OCI-LY3 (cell line): ENCODE measurements at regions not wholly inside any gene's neighbourhood (a gene's known extent, or its start where the extent isn't known, plus 50 kb on each side); places are given as distances from the start of the nearest gene placed in this dataset.

Experiments used
- CTCF ChIP-seq: fragments of 200-600, 300-600 bp; sonication (generic); IDR thresholded peaks from 2 replicates; pipeline ENCODE4 v1.5.1; 2014; ENCODE audit warnings: antibody characterized with exemption, low read length, low read depth
- EZH2phosphoT487 ChIP-seq: fragments of 200-600 bp; shearing (Covaris generic); IDR thresholded peaks from 2 replicates; pipeline ENCODE4 v1.6.1; 2018; ENCODE audit warnings: antibody characterized with exemption, mixed run types, low read depth

- no peak for TF ChIP-seq CTCF
- TF ChIP-seq EZH2phosphoT487: no peak
Measured at GRCh38 chr17:34713687-34714086, 134.3 kb downstream of the TMEM132E start.
